ENCODE measurements at regions not wholly inside any gene's neighbourhood (a gene's known extent, or its start where the extent isn't known, plus 50 kb on each side); places are given as distances from the start of the nearest gene placed in this dataset.
A peak's percentile ranks its signal among the peaks of the same experiment; 100 is the strongest.
"Not testable (repeated sequence)": the region's sequence is repeated elsewhere in the genome, so short reads cannot be mapped to it uniquely, and the experiment has no call there.

DNA sequence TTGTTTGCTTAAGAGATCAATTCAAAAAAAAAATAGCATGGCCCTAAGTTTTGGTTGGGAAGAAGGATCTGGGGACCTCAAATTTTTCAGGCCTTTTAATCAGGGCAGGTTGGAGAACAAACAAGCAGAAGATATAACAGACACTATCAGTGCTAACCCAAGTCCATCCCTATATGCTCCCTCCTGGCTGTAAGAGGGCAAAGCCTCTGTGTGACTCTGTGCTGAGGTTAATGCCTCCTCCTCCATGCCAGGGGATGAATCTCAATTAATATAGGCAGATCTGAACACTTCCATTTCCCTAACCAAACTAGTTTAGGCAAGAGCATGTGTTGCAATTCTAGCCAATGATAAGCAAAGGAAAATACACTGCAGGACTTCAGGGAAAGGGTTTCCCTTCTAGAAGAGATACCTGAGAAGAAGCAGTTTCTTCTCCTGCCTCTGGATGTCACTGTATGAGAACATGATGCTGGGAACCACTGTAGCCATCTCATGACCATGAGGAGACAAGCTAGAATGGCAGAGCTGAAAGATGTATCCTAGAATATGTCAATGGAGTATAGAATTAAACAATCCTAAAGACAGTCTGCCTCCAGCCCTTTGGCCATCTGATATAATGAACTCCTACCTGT lies 76.0 kb downstream of the CHD9NB start:
- no peak for DNase-seq (ENCODE audit: low read depth, low spot score)

DNA sequence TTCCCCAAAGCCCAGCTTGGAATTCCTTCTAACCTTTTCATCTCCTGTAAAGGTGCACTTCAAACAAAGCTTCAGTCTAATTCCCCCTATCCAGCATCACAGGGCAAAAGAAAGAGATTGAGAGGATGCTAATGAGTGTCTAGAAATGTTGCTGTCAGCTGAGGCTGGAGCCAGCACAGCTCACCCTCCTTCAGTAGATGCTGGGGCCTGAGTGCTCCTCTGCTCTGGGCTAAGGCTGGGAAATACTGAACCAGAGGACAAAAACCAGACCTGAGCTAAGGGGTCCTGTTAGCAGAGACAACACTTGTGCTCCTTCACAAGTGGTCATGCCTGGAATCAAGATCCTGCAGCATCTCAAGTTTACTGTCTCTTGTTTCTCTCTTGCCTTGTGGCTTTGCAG lies 85.0 kb downstream of the CHD9NB start:
- no peak for DNase-seq (ENCODE audit: low read depth, low spot score)

DNA sequence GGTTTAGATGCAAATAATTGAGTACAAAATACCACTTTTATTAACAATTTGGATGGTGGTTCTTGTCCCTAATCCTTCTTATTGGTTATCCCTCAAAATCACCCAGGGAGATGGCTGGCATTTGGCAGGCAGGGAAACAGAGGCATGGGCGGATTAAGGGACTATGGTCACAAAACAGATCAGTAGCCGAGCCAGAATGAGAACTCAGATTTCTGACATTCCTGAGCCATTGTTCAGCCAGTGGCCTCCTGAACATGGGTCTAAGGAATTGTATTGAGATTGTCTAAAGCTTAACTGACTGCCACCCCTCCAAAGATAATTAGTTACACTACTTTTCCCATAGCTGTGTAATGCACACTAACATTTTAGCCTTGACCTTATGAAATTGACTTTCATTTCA lies 88.4 kb downstream of the CHD9NB start:
- no peak for DNase-seq (ENCODE audit: low read depth, low spot score)

DNA sequence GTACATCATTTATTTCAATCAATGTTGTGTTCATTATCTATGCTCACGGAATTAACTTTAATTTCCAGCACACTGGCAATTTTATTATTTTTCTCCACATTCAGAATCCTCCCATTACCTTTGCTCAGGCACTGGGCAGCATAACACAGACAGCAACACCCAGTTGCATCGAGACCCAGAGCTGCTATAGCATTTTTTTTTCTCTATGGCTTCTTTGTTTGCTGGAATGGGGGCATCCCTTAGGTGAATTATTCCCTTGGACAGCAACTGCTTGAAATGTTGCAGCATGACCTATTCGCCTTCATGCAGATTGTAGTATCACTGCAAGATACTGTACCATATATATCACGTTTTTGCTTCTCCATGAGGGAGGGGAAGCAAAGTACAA lies 88.8 kb downstream of the CHD9NB start:
- DNase-seq (ENCODE audit: low read depth, low spot score): no peak

GRCh38 chr16:52963212-52963854 lies 89.4 kb downstream of the CHD9NB start:
- DNase-seq (ENCODE audit: low read depth, low spot score): no peak

GRCh38 chr16:52958951-52959350 lies 93.7 kb downstream of the CHD9NB start:
- no peak for DNase-seq (ENCODE audit: low read depth, low spot score)

- no peak for DNase-seq (ENCODE audit: low read depth, low spot score)
Measured at GRCh38 chr16:52957199-52957598, 95.5 kb downstream of the CHD9NB start.

DNA sequence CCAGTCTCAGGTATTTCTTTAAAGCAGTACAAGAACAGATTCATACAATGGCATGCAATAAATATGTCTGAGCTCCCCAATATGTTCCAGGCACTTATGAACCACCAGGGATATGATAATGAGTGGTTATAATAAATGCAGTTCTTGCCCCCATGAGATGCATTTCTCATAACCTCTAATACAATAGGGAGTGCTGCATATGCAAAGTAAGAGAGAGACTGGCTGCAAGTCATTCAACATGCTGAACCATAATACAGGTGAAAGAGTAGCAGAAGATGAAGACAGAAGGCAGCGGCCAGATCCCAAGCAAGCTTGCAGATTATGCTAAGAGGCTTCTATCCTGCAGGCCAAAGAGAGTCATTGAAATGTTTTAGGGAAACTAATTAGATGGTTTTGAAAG lies 96.7 kb downstream of the CHD9NB start:
- DNase-seq (ENCODE audit: low read depth, low spot score): no peak

- DNase-seq (ENCODE audit: low read depth, low spot score): no peak
Measured at GRCh38 chr16:52953215-52953614, 99.5 kb downstream of the CHD9NB start.

DNA sequence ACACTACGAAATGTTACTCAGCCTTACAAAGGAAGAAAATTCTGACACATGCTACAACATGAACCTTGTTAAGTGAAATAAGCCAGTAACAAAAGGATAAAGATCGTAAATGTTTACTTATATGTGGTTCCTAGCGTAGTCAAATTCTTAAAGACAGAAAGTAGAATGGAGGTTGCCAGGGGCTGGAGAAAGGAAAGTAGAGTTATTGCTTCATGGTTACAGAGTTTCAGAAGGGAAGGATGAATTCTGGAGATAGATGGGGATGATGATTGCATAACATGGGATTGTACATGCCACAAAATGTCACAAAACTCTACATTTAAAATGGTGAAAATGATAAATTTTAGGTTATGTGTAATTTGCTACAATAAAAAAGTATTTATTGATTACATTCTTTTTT lies 103.8 kb downstream of the CHD9NB start:
- DNase-seq (ENCODE audit: low read depth, low spot score): no peak

GRCh38 chr16:52932321-52932720 lies 120.4 kb downstream of the CHD9NB start:
- no peak for DNase-seq (ENCODE audit: low read depth, low spot score)

DNA sequence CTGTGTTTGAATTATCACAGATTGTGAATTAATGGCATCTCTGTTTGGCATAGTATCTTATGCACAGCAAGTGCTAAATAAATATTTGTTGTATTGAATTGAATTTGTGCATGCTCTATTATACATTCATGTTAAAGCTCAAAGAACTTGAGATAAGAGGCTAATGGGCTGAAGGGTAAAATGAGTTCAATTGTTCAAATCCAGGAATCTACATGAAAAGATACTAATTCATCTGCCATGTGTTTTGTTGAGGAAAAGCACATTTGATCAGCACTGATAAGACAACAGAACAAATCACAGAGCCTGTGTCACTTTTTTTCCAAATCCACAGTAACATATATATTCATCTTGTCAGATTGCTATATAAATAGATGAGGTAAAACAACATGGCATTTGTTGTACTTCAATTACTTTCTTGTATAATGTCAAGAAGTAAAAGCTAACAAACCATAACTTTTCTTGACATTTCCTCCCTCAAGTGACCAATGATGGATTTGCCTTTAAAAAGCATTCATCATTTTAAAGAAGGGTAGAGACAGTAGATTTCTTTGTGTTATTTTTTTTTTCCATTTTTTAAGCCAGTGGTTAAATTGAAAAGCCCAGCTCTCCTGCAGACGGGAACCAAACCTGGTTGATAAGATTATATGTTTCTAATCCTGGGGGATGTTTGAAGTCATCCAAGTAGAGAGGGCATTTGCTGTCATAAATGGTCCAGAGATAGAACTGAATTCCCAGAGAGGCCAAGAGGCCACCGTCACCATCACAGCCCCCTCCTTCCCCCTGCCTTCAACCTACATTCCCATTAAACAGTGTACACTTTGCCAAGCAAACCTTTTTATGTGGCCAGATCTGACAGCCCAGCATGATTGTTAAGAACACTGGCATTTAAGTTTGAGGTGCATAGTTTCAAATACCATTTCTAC lies 123.0 kb downstream of the CHD9NB start:
- no peak for DNase-seq (ENCODE audit: low read depth, low spot score)

DNA sequence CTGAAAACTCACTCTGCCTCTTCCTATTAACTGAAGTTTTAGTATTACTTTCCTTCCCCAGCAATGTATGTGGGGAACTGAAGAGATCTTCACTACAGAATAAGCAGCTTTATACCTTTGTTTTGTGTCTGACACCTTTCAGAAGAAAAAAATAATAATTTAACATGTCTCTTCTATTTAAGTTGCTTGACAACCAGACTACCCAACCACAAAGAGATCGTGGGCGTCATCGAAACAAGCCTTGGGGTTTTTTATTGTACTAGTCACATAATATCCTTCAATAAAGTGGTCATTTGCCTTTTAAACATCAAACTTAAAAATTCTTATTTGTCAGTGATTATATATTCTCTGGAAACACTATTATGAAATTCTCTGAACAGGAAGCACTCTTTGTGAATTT lies 123.7 kb downstream of the CHD9NB start:
- no peak for DNase-seq (ENCODE audit: low read depth, low spot score)

- DNase-seq (ENCODE audit: low read depth, low spot score): no peak
Measured at GRCh38 chr16:52925143-52925542, 127.6 kb downstream of the CHD9NB start.

DNA sequence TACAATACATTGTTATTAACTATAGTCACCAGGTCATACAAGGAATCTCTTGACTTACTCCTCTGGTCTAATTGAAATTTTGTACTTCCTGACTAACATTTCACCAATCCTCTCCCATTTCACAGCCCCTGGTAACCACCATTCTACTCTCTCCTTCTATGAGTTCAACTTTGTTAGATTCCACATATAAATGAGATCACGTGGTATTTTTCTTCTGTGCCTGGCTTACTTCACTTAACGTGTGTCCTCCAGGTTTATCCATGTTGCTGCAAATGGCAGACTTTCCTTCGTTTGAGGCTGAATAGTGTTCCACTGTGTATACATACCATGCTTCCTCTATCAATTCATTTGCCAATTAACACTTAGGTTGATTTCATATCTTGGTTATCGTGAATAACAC lies 128.5 kb downstream of the CHD9NB start:
- DNase-seq (ENCODE audit: low read depth, low spot score): no peak

- no peak for DNase-seq (ENCODE audit: low read depth, low spot score)
Measured at GRCh38 chr16:52921104-52921503, 131.6 kb downstream of the CHD9NB start.

DNA sequence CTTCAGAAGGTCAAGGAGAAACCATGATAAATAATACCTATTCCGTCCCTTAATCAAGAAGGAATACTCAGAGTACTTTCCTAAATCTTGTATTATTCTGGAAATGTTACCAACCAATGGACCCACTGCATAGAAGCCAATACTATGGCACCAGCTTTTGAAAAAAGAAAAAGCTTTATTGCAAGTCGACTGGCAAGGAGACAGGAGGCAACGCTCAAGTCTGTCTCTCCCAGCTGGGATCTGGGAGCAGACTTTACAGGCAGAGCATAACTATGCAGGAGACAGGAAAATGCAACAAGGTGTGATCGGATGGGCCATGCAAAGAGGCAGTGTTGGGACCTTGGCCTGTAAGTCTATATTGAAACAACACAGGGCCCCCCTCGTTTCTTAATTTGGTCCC lies 132.4 kb downstream of the CHD9NB start:
- no peak for DNase-seq (ENCODE audit: low read depth, low spot score)

DNA sequence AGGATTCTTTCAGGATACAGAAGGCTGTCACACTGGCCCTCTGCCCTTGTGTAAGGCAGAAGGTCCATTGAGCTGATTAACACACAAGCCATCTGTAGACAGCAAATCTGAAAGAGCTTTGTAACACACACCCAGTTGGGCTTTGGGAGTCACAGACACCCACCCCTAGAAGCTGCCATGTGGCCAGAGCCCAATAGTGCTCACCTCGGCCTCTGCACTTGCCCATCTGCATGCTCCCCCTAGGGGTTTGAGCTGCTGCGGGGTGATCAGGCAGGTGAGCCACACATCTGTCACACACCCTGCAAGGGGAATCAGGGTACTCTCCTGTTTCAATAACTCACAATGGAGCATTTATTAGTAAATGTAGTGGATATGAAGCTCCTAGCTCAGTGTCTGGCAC lies 138.3 kb downstream of the CHD9NB start:
- no peak for DNase-seq (ENCODE audit: low read depth, low spot score)

- DNase-seq (ENCODE audit: low read depth, low spot score): peak; percentile 4
Measured at GRCh38 chr16:52912565-52913173, 140.0 kb downstream of the CHD9NB start.

DNA sequence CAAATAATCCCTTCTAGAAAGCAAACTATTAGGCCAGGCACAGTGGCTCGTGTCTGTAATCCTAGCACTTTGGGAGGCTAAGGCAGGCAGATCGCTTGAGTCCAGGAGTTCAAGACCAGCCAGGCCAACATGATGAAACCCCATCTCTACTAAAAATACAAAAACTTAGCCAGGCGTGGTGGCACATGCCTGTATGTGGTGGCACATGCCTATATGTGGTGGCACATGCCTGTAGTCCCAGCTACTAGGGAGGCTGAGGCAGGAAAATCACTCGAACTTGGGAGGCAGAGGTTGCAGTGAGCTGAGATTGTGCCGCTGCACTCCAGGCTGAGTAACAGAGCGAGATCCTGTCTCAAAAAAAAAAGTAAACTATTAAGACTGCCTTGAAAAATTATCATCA lies 144.6 kb downstream of the CHD9NB start:
- not testable (repeated sequence) for DNase-seq (ENCODE audit: low read depth, low spot score)

- DNase-seq (ENCODE audit: low read depth, low spot score): no peak
Measured at GRCh38 chr16:52906281-52906680, 146.4 kb downstream of the CHD9NB start.

DNA sequence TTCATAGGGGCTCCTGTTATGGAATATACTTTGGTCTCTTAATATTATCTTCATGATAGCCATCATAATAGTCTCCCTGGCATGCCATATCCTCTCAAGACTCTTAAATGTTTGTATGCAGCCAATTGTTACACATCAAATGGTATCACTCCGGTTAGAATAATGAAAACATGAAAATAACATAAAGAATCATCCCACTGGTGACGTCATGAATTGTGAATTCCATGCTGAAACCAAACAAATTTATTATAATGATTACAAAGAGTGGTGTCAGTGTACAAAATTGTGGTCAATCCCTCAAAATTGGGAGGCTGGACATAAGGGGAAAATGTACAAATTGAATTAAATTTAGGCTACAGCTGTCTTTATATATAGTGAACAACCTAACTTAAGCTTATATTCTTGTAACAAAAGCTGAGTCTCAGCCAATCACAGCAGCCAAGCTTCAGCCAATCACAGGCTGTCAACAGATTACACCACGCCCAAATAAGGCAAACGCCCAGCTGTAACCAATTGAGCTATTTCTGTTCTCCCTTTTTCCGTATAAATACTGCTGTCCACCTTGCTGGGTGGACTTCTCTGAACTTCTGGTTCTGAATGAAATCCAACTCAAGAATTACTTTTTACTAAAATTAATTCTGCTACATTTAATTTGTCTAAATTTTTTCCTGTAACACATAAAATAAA lies 156.1 kb downstream of the CHD9NB start:
- no peak for DNase-seq (ENCODE audit: low read depth, low spot score)

Measured in smooth muscle cell of the brain vasculature (primary cell).